HL-60 (cell line): ENCODE measurements at regions not wholly inside any gene's neighbourhood (a gene's known extent, or its start where the extent isn't known, plus 50 kb on each side); places are given as distances from the start of the nearest gene placed in this dataset.

Experiments used
- CTCF ChIP-seq: IDR thresholded peaks from one replicate; pipeline ENCODE4 v1.5.1; 2011; ENCODE audit warnings: low read length, control low read depth, inconsistent platforms; ENCODE audit not compliant: insufficient read depth
- POLR2AphosphoS5 ChIP-seq: IDR thresholded peaks from 2 replicates; pipeline ENCODE4 v1.6.1; 2012; ENCODE audit warnings: low read depth

GRCh38 chr13:60765700-60766411 lies 368.8 kb downstream of the TDRD3 start:
- TF ChIP-seq CTCF (no peak), POLR2AphosphoS5 (no peak)
